ENCODE measurements at regions not wholly inside any gene's neighbourhood (a gene's known extent, or its start where the extent isn't known, plus 50 kb on each side); places are given as distances from the start of the nearest gene placed in this dataset.

DNA sequence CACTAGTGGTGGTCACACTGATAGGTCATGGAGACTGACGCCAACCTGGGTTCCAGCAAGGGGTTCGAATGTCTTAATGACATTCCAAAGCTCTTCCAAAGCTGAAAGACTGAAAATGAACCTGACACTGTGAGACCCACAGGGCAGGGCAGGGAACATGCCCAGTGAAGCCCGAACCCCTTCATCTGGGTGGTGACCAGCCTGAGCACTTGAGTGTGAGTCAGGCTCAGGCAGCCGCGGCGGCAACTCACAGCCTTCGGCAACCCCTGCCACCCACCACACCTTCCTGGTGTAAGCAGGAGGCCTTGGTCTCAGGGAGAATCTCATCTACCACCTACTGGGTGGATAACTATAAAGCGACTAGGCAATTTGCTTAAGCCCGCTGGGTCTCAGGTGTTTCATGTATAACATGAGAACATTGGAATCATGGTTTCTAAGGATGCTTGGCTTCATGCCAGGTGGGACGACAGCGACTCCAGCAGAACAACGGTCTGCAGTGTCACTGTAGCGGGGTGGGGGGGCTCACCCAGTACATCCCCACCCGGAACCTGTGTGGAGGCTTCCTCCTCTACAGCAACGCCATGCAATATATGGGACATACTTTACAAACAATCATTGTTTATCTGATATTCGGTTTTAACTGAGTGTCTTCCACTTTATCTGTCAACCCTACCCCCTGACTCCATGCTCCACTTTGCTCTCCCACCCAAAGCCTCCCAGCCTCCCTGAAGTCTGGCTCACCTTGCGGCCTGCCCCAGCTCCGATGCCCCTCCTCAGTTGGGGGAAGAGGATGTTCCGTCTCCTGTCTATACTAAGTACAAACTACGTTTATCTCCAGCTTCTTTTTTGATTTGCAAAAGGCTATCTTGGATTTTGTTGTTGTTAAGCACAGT, 125.0 kb upstream of the MEF2A start:
- no peak for DNase-seq (ENCODE audit: low read depth, low spot score)

DNA sequence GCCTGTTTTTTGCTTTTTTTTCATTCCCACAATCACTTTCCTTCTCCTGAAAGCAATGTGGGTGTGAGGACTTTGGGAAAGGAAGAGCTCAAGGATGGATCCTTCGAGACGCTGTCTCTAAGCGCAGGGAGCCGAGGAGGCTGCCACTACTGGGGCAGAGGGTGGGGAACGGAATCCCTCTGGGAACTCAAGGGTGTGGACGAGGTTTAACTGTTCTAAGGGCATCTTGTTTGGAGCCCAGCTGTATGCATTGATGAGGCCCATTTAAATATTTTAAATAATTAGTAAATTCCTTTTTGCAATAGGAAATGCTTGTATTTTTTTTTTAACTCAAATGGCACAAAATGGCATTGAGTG, 124.4 kb upstream of the MEF2A start:
- DNase-seq (ENCODE audit: low read depth, low spot score), result no peak

GRCh38 chr15:99441871-99442251, 123.9 kb upstream of the MEF2A start:
- DNase-seq (ENCODE audit: low read depth, low spot score), result no peak

DNA sequence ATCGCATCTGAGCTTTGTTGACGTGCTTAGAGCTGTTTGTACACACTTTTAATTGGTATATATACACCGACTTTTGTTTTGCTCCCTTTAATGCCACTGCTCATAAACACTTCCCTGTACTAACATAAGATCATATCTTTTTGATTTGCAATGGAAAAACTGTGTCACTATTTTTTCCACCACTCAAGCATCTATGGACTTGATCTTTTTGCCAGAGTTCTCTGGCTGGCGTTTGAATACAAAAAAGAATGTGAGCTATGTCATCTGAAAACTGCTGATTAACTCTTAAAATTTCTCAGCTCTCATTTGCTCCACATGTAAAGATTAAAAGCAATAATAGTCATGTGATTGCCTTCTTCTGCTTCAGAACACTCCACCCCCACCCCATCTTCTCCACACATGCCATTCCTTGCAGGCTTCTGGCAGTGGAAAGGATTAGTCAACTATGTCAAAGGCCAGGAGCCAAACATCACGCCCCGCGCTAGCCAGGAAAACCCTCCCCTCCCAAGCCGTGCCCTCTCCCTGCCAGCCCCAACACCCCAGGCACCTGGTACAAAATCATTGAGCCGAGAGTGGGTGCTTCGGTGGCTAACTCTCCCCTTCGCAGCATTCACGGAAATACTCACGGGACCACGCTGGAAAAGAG, 123.4 kb upstream of the MEF2A start:
- DNase-seq (ENCODE audit: low read depth, low spot score), result no peak

DNA sequence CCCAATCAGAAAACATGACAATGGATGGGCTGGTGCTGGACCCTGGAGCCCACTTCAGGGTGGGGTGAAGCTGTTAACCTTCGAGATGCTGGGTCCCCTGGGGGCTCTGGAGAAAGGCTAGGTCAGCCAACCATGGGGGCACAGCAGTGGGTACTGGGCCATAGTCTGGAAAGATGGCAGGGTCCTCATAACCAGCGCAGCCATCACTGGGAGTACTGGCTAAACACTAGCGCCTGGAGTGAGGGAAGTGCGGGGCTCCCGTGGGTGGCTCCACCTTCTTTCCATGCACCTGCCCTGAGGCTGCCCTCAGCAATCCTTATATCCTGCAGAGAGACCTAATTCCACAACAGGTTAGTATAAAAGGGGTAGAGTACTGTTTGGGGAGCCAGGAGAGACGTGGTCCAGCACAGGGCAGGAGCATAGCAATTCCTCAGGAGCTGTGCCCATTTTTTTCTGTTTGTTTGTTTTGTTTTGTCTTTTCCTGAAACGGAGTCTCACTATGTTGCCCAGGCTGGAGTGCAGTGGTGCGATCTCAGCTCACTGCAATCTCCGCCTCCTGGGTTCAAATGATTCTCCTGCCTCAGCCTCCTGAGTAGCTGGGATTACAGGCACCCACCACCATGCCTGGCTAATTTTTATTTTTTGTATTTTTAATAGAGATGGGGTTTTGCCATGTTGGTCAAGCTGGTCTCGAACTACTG, 122.6 kb upstream of the MEF2A start:
- no peak for DNase-seq (ENCODE audit: low read depth, low spot score)

DNA sequence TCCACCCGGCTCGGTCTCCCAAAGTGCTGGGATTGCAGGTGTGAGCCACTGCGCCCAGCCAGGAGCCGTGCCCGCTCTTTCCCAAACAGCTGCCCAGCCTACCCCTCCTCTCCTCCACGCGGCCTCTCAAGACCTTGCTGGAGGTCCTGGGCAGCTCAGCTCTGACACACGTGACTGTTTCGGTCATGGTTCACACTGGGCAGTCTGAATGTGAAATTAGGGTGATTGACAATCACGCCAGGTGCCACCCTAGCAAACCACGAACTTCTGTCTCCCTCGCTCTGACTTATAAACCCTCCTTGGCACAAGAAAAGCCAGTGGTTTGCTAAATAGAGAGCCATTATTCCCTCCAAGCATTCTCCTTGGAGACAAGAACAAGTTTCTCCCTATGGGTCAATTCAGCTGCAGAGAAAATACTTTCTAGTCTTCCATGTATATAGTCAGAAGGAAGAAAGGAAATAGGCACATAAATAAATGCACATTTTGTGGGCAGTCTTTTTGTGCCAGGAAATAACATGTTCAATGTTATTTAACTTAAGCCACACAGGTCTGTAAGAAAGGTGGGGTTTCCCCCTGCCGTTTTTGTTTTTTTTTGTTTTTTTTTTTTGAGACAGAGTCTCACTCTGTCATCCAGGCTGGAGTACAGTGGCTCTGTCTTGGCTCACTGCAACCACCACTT, 121.9 kb upstream of the MEF2A start:
- DNase-seq (ENCODE audit: low read depth, low spot score), result no peak

GRCh38 chr15:99445272-99445850, 120.4 kb upstream of the MEF2A start:
- no peak for DNase-seq (ENCODE audit: low read depth, low spot score)

DNA sequence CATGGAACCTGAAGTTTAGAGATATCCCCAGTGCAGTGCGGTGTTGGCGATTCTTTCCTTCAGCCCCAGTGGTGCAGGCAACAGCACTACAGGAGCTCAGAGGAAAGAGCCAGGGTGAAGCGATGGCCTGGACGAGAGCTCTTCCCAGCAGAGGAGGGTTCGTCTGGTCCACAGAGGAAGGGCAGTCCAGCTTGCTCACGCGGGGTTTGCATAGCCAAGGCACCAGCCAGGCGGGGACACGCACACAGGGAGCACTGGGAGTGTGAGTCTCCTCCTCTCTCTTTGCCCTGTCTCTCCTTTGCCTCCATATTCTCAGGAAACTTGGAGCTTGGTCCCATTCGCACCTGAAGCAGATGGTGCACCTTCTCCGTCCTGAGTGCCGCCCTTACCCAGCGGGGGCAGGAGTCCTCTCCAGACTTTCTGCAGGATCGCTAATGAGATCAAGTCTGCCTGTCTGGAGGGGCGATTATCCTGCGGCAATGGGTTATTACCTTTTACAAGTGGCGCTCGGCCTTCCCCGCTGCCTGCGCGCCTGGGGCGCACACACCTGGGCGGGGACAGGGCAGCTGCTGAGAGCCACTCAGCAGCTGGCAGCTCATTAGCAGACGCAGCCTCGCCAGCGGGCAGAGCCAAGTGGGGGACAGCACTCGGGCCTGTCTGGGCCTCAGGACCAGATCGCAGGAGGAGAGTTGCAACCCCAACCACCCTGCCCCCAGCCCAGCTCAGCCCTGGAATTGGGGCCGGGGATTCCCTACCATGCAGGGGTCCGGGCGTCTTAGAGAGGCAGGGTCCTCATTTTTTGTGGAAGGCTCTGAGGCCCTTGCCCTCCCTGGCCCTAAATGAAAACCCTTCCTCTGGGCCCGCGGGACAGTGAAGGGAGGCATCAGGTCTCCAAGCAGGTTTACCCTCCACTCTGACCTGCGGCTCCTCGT, 119.0 kb upstream of the MEF2A start:
- DNase-seq (ENCODE audit: low read depth, low spot score), result no peak

- no peak for DNase-seq (ENCODE audit: low read depth, low spot score)
These were observed 118.0 kb upstream of the MEF2A start for GRCh38 chr15:99447497-99448371.

DNA sequence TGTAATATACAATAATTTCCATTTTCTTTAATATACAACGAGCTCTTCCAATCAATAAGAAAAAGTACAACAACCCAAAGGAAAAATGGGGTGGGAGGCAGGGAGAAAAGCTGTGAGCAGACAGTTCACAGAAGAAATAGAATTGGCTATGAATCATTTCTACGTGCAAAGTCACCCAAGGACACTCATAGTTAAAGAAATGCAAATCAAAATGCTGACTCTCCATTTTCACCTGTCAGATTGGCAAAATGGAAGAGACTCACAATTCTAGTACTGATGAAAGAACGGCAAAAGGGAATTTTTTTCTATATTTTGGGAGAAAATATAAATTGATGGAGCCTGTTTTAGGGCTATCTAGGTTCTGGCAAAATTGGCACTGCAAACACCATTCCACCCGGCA, 116.3 kb upstream of the MEF2A start:
- DNase-seq (ENCODE audit: low read depth, low spot score), result no peak

- DNase-seq (ENCODE audit: low read depth, low spot score), result no peak
These were observed 114.9 kb upstream of the MEF2A start for GRCh38 chr15:99450896-99451358.

DNA sequence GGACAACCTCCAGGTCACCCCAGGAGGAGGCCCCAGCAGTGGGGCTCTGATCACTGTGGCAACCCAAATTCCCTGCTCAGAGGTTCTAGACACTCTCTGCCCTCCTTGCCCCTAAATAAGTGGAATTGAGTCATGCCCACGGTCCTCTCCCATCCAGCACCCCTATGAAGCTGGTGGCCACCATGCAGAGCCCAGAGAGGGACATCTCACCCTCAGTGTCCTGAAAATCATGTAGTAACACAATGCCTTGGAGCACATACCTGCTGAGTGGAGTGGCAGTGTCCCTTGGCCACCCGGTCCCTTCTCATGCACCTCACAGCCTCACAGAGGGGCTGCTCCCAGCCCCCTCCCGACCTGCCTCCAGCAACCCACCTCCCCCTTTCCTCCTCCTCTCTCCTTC, 114.3 kb upstream of the MEF2A start:
- DNase-seq (ENCODE audit: low read depth, low spot score), result no peak

- DNase-seq (ENCODE audit: low read depth, low spot score), result no peak
These were observed 113.8 kb upstream of the MEF2A start for GRCh38 chr15:99452010-99452409.

- DNase-seq (ENCODE audit: low read depth, low spot score), result no peak
These were observed 112.8 kb upstream of the MEF2A start for GRCh38 chr15:99452728-99453636.

DNA sequence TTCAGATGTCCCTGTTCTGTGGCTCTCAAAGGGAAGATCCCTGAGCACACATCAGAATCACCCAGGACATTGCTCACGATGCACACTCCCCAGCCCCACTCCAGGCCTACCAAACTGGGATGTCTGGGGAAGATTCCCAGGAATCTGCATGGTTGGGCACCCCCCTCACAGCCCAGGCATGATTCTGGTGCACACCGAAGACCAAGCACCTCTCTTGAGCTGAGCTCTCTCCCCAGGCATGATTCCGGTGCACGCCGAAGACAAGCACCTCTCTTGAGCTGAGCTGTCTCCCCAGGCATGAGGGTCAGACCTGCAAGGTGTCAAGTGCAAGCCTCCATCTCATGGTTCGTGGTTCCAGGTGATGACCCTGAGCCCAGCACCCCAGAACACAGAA, 112.2 kb upstream of the MEF2A start:
- DNase-seq (ENCODE audit: low read depth, low spot score), result no peak

DNA sequence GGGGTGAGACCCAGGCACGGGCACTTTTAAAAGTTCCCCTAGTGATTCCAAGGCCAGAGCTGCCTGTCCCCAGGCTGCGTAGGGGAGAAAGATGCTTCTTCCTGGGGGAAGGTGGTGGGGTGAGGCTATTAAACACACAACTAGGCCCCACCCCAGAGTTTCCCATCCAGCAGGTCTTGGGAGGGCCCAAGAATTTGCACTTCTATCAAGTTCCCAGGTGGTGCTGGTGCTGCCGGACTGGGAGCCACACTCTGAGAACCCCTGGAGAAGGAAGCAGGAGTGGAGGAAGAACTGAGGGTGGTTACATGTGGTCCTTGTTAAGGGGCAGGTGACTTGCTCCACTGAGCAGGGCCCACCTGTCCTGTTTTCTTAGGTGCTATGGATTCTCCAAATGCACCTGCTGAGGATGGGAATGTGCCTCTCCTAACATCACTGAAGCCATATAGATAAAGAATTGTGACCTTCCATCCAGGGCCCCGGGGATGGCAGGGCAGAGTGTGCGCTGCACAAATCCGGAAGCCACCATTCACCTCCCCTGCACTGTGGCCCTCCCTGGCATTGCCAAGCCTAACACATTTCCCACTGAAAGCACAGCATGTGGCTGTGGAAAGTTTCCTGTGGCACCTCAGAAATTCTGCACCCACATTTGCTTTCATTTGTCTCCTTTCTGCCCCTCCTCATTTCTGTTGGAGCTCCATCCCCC, 111.5 kb upstream of the MEF2A start:
- no peak for DNase-seq (ENCODE audit: low read depth, low spot score)

GRCh38 chr15:99454941-99455788, 110.6 kb upstream of the MEF2A start:
- DNase-seq (ENCODE audit: low read depth, low spot score), result no peak

Data from smooth muscle cell of the brain vasculature (primary cell).